NOMO-1 (cell line): ENCODE measurements at regions not wholly inside any gene's neighbourhood (a gene's known extent, or its start where the extent isn't known, plus 50 kb on each side); places are given as distances from the start of the nearest gene placed in this dataset.

Source experiments
- DNase-seq, 2 experiments: peaks; one replicate each; lab custom pipeline; 2025; ENCODE audit not compliant: unreplicated experiment in 2 of 2; lab: John Stamatoyannopoulos, UW

DNA sequence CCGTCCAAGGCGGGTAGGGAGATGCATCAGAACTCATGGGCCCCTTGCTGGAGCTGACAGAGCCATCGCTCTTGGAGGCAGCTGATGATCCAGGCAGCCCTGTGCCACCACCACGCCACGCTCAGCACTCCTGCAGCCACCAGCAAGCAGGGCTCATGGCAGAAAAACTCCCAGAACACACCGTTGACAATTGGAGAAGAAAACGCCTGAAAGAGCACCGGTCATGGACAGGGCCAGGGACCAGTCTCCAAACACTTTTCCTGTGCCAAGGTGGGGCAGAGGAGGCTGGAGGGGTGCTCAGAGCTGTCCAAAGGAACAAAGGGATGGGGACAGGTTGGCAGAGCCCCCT, 132.2 kb downstream of the FOXL1 start:
- DNase-seq: no peak

DNA sequence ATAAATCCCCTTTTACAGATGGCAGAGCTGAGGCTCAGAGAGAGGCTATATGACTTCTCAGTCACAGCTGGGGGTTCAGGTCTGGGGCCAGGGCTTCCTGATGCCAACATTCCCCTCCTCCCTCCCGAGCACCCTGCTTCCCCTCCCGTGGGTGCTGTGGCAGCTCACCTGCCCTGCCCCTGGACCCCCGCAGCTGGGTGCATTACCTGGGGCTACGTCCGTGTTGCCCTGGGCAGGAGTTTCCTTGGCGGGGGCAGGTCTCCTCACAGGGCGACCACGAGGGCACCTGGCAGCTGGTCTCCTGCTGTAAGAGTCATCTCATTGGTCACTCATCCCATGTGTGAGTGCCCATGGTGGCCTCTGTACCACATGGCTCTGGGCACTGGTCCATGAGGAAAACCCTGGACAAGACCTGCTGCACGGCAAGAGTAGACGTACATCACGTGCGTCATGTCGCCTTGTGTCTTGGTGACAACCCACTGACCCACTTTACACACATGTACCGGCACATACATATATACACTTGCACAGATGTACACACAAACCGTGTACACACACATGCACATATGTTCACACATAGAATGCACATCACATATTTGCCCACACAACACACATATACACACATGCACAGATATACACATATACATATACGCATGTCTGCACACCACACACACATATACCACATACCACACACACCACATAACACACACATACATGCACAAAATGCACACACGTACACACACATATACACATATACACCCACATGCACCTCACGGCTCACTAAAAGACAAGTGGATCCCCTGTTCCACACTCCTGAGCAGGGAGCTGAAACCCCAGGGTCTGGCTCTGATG, 134.0 kb downstream of the FOXL1 start:
- DNase-seq: no peak

DNA sequence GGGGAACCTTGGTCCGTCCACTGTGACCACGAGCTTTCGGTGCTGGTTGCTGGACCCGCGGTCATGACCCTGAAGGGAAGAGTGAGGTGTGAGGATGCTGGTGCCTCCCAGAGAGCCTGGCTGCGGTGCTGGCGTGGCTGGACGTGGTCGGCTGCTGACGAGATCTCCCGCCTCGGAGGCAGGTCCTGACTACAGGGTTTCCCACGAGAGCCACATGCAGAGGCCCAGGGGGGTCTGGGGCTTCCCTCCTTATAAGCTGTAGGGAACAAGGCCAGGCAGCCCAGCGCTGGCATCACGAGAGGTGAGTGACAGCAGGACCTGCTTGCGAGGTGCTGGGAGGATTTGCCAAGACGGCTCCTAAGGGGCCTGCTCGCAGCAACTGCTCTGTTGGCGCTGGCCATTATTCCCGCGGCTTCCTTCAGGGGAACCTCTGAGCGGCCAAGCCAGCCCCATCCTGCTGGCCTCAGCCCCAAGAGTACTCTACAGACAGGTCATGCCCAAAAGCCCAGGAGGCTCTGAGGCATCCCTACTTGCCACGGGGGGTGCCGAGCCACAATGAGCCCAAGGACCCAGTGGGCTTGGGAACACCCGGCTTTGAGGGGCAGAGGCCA, 134.8 kb downstream of the FOXL1 start:
- no peak for DNase-seq

DNA sequence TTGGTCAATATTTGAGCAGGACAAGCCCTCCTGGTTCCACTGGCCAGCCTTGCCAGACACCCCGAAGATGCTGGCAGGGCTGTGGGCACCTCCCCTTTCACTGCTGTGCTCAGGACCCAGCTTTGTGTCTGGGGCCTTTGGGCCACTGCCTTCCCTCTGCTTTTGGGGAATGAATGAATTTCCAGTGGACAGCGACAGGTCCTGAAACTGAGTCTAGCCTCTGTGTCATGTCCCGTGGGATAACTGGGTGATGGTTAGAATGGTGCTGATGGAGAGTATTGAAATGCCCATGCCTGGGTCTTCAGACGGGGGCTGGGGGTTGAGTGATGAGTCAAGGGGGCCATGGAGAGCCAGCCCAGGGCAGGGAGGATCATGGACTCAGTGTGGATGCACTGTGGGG, 135.8 kb downstream of the FOXL1 start:
- no peak for DNase-seq

DNA sequence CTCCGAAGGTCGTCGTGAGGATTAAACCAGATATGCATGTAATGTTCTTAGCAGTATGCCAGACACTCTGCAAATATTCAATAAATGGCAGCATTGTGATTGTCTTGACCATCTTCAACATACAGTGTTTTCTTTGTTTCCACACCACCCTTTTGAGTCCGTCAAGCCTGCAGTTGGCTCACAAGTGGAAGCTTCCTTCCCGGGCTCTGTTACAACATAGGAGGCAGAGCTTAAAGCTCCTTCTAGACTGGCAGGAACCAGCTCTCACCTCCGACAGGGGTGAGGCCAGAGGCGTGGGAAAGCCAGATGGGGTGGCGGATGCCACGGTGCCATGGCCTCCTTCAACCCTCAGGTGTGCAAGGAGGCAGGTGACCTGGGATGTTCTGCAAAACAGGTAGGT, 138.3 kb downstream of the FOXL1 start:
- no peak for DNase-seq

DNA sequence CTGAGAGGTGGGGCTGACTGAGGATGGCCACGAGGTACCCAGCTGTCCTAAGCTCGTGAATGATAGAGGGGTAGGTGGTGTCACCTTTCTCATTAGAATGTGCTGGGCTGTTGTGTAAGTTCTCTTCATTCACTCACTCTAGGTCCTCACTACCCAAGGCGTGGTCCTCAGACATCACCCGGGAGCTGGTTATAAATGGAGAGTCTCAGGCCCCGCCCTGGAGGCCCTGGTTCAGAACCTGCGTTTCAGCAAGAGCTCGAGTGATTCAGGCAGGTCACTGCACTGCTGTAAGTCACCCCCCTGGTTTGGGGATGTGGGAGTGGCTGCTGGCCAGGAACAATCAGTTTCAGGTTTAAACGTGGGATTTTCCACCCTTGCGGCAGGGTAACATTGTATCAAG, 139.8 kb downstream of the FOXL1 start:
- no peak for DNase-seq

DNA sequence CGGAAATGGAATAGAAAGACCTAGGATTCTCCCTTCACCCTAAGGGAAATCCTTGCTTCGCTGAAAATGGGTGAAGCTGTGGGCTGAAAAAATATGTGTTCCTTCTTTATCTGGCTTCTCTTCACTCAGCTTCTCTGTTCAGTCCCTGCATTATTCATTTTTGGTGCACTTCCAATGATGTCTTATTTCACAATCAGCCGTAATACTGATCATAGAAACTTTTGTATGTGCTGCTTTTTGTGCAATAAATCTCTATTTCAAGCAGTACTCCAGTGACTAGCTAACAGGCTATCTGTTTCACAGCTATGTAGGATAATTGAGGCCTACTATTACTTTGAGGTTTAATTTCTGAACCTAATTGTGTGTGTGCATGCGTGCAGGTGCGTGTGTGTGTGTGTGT, 144.6 kb downstream of the FOXL1 start:
- DNase-seq: no peak

DNA sequence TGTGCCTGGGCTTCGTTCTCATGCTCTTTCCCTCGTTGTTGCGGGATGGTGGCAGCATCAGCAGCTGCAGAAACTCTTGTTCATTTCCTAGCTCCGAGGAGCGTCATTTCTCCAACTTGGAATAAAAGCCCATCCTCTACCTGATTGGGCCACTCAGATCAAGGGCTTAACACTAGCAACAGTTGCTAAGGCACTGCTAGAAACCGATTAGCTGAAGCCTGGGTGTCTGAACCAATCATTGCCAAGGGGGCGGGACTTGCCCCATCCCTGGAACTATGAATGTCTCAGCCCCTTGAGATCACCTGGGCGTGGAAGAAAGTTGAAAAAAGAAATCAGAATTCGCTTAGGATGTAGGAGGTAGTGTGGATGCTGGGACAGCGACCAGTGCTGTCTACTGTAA, 145.3 kb downstream of the FOXL1 start:
- DNase-seq: no peak

DNA sequence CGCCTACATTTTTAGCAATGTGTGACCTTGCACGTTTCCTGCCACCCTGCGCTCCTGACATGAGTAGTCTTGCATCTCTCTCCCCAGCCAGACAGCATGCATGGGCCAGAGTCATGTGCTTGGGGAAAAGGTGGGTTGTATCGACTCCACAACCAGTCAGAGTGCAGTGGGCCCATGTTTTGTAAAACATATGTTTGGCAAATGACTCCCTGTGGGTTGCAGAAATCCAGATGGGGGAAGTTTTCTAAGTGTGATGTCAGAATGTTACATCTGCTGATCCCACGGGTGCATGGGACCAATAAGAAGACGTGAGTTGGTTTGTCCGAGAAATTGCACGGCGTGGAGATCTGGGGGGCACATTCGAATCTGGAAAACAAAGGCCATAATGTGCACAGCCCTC, 147.1 kb downstream of the FOXL1 start:
- DNase-seq: no peak

DNA sequence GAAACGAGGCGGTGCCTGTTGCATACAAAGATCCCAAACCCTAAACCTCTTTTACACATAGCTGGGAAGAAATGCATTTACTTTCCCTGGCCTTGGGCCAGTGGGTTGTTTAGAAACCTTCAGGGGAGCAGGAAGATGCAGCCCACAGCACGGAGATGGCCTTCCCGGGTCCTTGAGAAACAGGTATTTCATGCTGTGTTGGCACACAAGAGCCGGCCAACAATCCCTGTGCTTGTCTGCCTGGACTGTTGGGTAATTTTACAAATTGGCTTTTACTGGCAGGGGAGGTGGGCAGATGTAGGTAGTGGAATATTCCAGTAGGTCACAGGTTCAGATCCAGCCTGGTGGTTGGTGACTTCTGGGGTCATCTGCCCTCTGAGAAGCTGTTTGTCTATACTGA, 148.0 kb downstream of the FOXL1 start:
- DNase-seq: no peak

DNA sequence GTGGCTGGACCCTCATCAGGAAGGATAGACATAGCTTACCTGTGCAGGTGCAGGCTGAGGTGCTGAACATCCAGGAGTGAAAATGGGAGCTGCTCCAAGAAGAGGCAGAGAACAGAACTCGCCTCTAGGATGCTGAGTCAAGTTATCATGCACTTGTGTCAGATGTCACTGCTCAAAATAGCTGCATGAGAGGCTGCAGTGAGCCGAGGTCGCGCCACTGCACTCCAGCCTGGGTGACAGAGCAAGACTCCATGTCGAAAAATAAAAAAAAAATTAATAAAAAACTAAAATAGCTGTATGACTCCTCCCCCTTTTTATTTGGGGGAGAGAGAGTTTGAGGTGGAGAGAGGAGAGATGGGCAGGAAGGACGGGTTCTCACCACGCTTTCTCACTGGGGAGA, 148.8 kb downstream of the FOXL1 start:
- DNase-seq: no peak

DNA sequence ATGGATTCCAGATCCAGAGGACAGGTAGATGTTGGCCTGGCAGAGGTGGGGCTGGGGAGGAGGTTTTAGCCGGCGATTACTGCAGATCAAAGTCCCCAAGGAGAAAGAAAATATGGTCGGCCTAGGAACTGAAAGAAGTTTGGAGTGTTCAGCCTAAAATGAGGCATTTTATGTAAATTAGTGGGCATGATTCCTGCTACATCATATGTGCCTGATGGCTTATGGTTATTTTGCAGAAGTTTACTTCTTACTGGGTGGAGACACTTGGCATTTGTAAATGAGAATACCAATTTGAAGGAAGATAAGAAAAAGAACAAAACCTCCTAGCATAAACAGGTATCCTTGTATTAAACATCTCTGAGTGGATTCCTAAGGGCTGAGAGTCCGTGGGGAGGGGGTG, 149.3 kb downstream of the FOXL1 start:
- DNase-seq: no peak

DNA sequence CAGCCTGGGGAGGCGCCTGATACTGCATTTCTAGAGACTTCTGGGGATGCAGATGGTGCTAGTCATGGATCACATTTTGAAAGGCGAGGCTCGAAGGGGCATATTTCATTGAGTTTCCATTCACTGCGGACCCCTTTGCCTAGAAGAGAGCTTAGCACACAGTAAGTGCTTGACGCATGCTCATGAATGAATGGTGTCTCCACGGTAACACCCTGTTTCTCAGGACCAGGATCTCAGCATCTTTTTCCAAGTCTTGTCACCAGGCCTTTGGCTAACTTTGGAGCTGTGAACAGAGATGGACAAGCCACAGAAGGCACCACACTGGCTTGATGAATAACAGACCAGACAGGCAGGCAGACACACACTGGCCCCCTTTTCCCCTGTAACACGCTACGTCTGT, 151.3 kb downstream of the FOXL1 start:
- DNase-seq: no peak

DNA sequence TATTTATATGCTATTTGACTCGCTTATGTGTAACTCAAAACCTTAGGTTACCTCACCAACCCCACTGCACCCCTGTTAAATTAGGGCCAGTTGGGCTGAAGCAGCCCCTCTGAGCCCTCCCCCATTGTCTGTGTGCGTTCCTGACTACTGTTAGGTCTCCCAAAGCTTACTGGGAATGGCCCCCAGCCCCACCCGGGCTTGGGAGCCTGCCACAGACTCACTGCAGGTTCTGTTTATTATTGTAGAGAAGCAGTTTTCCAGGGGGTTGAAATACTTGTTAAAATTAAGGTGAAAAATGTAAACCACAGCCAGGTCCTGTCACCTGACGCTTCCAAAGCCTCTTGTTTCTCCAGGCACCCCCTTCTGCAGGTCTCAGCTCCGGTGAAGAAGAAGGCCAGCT, 151.7 kb downstream of the FOXL1 start:
- DNase-seq: no peak

DNA sequence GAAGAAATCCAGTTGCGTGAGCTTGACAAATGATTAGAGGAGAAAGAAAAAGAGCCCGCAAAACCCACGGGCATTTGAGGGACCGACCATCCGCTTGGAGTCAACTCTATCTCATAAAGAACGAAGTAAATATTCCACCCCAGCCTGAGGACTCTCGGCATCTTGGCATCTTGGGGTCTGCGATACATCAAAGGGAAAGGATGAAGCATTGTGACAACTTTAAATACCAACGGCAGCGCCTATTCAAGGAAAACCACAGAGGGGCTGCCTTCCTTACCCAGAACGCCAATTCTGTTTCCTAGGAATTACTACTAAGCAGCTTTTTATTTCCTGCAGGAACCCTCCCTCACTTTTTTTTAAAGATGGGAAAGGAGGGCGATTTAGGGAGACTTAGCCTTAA, 152.2 kb downstream of the FOXL1 start:
- DNase-seq: no peak

DNA sequence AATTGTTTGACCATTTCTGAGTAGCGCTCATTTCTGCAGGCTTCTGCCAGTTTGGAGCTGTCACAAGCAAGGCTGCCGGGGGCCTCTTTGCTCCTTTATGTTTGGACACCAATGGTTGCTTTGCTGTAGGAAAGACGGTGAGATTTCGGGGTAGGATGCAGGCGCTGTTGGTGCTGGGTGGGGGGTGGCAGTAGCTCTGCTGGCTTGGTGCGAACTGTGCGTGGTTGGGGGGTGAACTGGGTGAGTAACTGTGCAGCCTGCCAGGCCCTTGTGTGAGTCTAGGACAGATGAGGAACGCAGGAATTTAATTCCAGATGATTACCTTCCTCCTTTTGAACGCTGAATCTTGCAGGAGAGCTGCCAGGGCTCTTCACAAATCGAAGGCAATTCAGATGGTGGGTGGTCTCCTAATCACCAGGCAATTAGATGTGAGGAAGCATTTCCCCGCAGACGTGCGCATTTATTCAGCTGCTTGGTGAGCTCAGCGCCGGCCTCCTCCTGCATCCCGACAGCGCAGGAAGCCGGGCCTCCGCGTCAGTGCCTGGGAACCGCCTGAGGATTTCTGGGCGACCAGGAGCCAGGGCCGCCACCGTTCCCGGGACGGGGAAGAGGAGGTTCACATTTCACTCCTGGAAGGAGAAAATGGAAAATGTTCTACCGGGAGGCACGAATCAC, 154.4 kb downstream of the FOXL1 start:
- DNase-seq: no peak

DNA sequence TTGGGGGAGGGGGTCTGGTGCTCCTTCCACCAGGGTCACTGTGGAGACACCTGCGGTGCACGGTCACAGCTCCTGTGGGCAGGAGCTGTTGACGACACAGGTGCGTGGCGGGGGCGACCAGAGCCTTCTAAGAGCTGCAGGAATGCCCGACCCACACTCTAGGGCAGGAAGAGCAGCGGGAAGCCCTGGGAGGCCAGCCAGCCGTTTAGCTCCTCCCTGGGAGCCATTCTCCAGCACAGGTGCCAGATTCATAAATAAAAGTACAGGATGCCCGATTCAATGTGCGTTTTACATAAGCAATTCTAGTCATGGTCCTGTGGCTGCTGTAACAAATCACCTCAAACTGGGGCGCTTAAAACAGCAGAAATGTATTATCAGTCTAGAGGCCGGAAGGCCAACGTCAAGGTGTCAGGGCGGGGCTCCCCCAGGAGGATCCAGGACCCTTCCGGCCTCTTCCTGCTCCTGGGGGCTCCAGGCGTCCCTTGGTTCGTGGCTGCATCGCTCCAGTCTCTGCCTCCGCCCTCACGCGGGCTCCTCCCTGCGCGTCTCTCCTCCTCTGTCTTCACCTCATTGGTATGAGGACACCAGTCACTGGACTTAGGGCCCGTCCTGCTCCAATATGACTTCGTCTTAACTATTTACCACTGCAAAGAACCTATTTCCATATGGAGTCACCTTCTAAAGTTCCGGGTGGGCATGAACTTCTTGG, 155.4 kb downstream of the FOXL1 start:
- DNase-seq: no peak

DNA sequence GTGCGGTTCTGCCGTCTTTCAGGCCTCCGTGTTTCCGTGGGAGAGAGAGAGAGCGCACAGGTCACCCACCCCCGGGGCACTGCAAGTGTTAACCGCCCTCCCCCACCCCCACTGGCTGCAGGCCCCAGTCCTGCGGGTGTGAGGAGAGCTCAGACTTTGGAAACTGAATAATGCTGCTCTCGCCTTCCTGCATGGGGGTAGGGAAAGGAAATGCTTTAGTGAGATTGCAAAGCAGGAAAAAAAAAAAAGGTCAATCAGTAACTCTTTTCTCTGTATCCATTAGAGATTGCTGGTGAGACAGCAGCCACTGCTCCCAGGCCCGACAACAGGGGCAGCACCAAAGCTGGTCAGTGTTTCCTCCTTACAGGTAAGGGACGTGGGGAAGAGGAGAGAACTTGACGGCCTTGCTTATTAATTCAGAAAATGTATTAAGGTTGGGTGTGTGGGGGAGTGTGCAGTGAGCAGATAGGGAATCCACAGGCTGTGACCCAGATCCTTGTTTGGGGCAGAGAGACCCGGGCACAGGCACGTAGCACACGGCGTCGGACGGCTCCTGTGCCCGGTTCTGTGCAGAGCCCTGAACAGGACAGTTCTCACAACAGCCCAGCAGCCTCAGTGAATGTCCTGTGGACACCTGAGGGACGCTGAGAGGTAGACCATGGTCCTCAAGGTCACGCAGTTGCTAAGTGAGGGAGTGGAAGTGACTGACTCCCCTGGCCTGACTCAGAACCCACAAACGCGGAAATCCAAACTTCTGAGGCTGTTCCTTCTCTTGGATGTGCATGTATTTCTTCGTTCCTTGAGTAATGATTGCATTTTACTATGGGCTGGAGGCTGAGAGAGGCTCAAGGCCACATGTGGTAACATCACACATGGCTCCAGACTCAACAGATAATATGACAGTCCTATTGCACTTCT, 156.5 kb downstream of the FOXL1 start:
- no peak for DNase-seq

DNA sequence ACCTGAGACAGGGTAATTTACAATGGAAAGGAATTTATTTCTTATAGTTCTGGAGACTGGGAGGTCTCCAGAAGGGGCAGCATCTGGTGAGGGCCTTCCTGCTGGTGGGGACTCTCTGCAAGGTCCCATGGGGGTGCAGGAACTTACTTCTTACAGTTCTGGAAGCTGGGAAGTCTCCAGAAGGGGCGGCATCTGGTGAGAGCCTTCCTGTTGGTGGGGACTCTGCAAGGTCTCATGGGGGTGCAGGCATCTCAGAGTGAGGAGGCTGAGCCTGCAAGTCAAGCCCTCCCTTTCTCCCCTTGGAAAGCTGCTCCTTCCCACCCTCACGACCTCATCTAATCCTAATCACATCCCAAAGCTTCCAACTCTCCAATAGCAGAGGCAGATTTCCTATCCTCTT, 157.4 kb downstream of the FOXL1 start:
- DNase-seq: no peak

DNA sequence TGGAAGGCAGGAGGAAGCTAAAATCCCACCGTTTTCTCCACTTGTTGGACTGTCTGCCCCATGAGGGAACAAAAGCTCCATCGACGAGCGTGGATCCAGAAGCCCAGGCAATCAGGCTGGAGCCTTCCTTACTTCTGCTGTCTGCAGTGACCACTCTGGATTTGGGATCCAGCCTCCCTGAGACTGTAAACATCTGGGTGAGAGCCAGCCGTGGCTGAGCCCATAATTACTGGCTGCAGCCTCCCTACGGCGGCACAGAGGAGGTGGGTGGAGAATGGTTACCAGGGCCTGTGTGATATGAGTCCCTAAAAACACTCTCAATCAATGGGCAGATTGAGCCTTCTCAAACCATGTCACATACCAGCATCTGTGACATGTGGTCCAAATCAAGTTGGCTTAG, 158.2 kb downstream of the FOXL1 start:
- no peak for DNase-seq

DNA sequence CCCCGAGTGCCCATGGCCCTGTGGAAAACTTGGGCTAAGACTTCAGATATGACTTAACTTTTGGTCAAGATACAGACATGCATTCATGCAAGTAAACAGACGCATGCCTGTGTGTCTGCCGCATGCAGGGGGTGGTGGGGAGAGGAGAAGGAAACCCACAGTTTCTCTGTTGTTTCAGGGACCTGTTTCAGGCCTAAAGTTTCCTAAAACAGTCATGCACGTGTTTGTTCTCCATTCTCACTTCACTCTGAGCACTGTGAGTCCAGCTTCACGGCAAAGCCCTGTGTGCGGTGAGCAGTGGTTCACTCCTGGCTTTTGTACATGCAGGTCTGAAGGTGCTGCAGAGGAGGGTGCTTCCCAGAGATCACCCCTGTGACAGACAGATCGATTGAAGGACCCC, 158.7 kb downstream of the FOXL1 start:
- no peak for DNase-seq
